HG03575 (cell line): ENCODE measurements at regions not wholly inside any gene's neighbourhood (a gene's known extent, or its start where the extent isn't known, plus 50 kb on each side); places are given as distances from the start of the nearest gene placed in this dataset.

Source experiments
- ATAC-seq: cut with Tn5 transposase; IDR thresholded peaks from one replicate; pipeline ENCODE4 v1.9.1; 2021; ENCODE audit not compliant: unreplicated experiment, insufficient number of reproducible peaks, low FRiP score; ENCODE audit errors: extremely low read depth

- no peak for ATAC-seq
These were observed 343.3 kb upstream of the AKR1E2 start for GRCh38 chr10:4482659-4483058.

- ATAC-seq: no peak
These were observed 344.8 kb upstream of the AKR1E2 start for GRCh38 chr10:4481192-4481591.

GRCh38 chr10:4479342-4479741, 346.7 kb upstream of the AKR1E2 start:
- ATAC-seq: no peak

- ATAC-seq: no peak
These were observed 348.3 kb upstream of the AKR1E2 start for GRCh38 chr10:4477664-4478063.

- no peak for ATAC-seq
These were observed 350.0 kb upstream of the AKR1E2 start for GRCh38 chr10:4475827-4476490.

GRCh38 chr10:4474829-4475228, 351.2 kb upstream of the AKR1E2 start:
- no peak for ATAC-seq

GRCh38 chr10:4473977-4474376, 352.0 kb upstream of the AKR1E2 start:
- ATAC-seq: no peak

GRCh38 chr10:4472190-4472904, 353.7 kb upstream of the AKR1E2 start:
- no peak for ATAC-seq

- no peak for ATAC-seq
These were observed 355.7 kb upstream of the AKR1E2 start for GRCh38 chr10:4470231-4470835.

- ATAC-seq: no peak
These were observed 358.5 kb upstream of the AKR1E2 start for GRCh38 chr10:4467481-4467880.

- ATAC-seq: no peak
These were observed 365.7 kb upstream of the AKR1E2 start for GRCh38 chr10:4460267-4460666.

GRCh38 chr10:4459531-4459930, 366.5 kb upstream of the AKR1E2 start:
- no peak for ATAC-seq

GRCh38 chr10:4457597-4457996, 368.4 kb upstream of the AKR1E2 start:
- no peak for ATAC-seq

GRCh38 chr10:4456776-4457175, 369.2 kb upstream of the AKR1E2 start:
- no peak for ATAC-seq

GRCh38 chr10:4456279-4456678, 369.7 kb upstream of the AKR1E2 start:
- ATAC-seq: no peak

- ATAC-seq: no peak
These were observed 372.1 kb upstream of the AKR1E2 start for GRCh38 chr10:4453950-4454349.

- ATAC-seq: no peak
These were observed 372.7 kb upstream of the AKR1E2 start for GRCh38 chr10:4453276-4453675.

GRCh38 chr10:4450981-4451908, 374.8 kb upstream of the AKR1E2 start:
- ATAC-seq: no peak

- no peak for ATAC-seq
These were observed 375.8 kb upstream of the AKR1E2 start for GRCh38 chr10:4450169-4450568.
